GM19468 (cell line): ENCODE measurements at regions not wholly inside any gene's neighbourhood (a gene's known extent, or its start where the extent isn't known, plus 50 kb on each side); places are given as distances from the start of the nearest gene placed in this dataset.
"Not testable (repeated sequence)": the region's sequence is repeated elsewhere in the genome, so short reads cannot be mapped to it uniquely, and the experiment has no call there.

Source experiments
- ATAC-seq: cut with Tn5 transposase; IDR thresholded peaks from one replicate; pipeline ENCODE4 v1.9.1; 2021; ENCODE audit warnings: mild to moderate bottlenecking, moderate library complexity, moderate number of reproducible peaks; ENCODE audit not compliant: unreplicated experiment; ENCODE audit errors: extremely low read depth

DNA sequence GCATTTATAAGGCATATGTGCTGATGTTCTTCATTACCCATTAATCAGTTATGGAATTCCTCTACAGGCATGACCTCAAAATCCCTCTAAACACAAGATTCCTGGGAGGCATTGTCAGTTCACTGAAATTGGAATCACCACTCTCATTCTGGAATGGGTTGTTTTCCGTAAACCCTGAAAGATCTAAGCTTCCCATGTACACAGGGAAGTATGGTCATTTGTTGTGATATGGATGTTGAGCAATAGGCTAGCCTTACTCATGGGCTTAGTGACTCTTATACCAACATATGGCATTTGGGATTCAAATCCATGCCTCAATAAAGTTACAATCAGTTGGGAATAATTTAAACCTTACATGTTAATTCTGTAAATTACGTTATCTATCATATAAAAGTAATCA lies 258.0 kb downstream of the XPNPEP1 start:
- no peak for ATAC-seq

DNA sequence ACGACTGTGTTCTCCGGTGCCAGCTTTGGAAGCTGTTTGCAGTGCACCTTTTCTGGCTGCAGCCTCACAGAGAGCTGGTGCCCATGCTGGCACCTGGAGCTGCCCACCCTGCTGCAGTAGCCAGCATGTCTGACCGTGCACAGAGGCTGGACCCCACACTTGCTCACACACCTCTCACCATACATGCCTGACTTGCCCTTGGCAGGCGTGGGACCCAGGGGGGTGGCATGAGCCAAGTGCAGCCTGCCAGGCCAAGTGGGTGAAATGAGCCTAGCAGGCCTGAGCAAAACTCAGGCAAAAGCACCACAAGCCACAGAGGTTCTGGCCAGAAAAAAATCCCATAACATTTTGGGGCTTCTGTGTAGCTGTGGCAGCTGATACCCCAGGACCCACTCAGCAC lies 258.8 kb downstream of the XPNPEP1 start:
- ATAC-seq, result no peak

DNA sequence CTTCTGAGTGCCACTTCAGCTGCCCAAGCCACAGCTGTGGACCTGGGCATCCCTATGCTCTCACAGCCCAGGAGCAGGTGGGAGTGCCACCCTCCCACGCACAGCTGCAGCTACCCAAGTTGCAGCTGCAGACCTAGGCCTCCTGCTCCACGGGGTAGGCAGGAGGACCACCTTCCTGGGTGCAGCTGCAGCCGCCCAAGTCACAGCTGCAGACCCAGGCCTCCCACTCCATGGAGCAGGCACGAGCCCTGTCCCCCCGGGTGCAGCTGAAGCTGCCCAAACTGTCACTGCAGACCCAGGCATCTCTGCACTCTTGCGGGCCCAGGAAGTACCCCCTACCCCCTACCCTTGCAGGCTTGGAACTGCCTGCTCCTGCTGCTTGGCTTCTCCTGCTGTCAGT lies 260.2 kb downstream of the XPNPEP1 start:
- no peak for ATAC-seq

DNA sequence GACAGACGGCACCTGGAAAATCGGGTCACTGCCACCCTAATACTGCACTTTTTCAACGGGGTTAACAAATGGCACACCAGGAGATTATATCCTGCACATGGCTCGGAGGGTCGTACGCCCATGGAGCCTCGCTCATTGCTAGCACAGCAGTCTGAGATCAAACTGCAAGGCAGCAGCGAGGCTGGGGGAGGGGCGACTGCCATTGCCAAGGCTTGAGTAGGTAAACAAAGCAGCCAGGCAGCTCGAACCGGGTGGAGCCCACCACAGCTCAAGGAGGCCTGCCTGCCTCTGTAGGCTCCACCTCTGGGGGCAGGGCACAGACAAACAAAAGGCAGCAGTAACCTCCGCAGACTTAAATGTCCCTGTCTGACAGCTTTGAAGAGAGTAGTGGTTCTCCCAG lies 270.7 kb downstream of the XPNPEP1 start:
- not testable (repeated sequence) for ATAC-seq

DNA sequence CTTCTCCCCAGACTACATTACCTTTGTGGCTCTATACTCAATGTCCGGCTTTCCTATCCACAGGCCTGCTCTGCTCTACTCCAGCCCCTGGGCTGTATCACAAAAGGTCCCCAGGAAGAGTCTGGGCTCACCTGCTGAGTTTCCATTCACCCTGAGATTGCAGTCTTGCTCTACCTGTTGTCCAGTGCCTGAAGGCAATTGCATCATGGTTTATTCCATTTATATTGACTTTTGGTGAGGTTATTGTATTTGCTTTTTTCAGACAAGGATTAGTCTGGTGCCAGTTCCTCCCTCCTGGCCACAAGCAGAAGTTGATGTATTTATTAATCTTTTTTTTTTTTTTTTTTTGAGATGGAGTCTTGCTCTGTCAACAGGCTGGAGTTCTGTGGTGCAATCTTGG lies 273.1 kb downstream of the XPNPEP1 start:
- ATAC-seq, result no peak

DNA sequence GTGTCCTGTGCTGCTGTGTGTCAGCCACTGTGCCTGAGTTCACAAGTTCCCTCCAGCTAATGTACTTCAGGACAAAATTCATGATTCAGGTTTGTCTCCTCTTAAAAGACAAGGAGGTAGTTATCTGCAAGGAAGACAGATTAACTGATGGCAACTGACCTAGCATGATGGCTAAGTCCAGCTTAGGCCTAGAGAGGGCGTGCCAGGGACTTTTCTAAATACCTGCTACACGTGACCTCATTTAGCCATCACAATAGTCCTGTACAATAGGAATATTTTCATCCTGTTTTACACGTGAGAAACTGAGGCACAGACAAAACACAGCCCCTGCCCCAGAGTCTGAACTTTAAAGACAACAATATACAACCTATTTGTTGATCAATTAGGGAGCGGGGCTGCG lies 275.7 kb downstream of the XPNPEP1 start:
- ATAC-seq, result no peak

DNA sequence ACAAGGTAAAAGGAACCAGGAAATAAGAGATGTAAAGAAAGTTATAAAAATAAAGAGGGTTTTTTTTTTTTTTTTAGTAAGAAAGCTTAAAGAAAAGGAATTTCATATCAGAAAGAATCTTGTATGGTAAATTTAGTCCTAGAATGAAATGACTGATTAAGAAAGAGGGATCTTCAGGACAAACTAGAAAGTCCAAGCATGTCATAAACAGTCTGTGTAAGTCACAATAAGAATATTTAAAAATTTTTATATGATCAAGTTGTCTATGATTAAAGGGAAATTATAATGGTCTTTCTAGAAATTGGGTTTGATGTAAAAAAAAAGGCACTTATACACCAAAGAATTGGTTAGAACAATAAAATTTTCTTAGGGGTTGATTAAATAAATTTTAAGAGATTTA lies 289.5 kb downstream of the XPNPEP1 start:
- ATAC-seq, result no peak

DNA sequence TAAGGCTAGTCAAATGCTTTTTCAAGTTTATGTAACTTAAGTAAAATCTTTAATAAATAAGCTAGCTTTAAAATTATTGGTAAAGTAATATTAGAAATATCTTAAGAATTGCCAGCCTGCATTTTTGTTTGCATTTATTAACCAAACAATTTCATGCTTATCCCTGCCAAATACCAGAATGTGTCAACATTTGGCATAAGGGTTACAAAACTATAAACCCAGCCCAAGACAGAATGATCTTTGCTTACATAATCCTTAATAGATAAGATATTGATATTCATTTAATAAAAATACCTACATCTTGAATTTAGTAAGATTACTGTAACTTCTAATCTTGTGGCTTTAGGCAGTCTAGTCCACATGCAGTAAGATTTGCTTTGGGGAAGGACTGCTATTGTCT lies 290.3 kb downstream of the XPNPEP1 start:
- not testable (repeated sequence) for ATAC-seq

DNA sequence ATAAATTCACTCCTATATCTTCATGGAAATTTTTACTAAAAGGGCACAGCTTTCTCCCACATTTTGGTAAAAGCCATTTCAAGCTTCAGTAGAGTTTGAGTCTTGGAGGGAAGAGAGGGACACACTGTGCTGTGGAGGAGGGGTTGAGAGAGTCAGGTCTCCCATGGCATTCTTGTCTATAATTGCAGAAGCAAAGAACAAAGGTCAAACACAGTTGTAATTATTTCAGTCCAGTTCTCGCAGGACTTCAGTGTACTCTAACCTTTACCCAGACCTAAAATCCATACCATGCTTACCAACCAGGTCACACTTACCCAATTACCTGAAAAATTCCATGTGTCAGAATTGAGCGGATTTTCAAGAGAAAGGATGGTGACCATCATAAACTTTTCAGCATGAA lies 298.4 kb downstream of the XPNPEP1 start:
- no peak for ATAC-seq

DNA sequence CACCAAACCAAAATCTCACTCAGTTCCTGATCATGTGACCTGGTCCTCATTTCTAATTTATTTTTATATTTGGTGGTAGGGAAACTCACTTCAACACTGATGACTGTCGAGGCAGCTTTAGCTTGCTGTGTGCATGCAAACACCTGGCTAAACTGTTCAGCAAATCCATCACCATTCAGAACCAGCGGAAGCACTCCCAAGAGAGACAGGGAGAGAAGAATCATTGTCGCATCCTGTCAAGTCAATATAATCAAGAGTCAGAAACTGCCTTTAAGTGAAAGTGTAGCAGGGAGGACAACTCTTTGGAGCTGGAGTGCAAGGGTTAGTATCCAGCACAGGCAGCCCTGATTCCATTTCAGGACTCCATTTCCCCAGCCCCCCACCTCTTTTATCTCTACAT lies 300.7 kb downstream of the XPNPEP1 start:
- no peak for ATAC-seq

DNA sequence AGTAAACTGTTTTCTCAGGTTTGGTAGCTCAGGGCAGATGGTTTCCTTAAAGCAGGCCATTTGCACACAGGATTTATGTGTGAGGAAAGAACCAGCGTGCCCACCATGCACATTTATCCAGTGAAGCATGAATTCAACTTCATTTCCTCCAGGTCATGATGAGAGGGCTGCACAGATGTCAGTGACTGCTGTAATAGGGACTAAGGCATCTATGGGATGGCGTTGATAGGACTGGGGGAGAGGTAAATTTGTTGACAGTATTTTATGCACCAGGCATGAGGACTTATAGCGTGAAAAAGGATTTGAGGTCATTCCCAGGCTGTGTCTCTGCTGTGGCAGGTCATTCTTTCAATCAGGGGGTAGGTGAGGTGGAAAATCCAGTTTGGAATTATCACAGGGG lies 302.9 kb downstream of the XPNPEP1 start:
- no peak for ATAC-seq

DNA sequence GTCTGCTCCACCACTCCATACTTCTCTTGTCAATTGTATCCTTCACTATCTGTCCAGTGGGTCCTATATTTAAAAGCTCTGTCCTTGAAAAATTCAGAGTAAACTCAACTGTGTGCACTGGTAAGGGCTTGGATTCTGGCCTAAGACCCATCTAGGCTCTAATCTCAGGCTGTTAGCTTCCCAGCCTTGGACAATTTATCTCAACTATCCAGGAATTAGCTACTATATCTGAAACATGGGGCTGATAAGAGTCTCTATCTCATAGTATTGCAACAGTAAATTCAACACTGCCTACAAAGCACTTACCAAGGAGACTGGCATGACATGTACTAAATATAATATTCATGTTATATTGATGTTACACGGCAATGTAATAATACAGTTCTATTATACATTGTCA lies 303.4 kb downstream of the XPNPEP1 start:
- ATAC-seq, result no peak

DNA sequence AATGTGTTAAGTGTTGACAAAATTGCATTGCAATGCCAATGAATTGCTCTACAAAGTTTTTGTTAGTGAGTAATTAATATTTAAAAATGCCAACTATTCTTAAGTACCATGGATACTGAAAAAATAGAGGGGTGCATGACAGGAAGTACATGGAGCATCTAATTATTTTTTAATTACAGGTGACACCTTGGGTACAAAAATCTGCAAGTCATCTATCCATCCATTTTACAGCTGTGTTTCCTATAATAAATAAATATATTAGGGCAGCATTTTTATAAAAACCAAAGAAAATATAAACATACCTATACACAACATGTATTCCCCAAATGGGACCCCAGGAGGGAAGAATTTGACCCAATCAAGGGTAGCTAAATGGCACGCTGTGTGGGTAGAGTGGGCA lies 304.6 kb downstream of the XPNPEP1 start:
- no peak for ATAC-seq

DNA sequence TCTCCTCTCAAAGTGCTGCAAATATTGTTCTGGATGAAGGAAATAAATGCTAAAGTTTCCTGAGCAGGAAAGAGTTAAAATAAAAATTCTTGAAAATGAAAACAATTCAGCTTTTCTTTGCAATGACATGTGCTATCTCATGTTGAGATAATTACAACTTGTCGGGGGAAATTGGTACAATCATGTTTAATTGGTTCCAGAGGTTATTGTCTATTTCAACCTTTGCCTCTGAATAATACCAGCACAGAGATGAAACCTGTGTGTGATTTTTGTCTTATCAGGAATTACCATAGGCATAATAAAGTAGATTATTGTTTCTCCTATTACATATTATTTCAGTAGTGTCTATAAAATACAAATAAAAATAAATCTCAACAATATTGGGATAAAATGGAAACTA lies 305.0 kb downstream of the XPNPEP1 start:
- no peak for ATAC-seq

DNA sequence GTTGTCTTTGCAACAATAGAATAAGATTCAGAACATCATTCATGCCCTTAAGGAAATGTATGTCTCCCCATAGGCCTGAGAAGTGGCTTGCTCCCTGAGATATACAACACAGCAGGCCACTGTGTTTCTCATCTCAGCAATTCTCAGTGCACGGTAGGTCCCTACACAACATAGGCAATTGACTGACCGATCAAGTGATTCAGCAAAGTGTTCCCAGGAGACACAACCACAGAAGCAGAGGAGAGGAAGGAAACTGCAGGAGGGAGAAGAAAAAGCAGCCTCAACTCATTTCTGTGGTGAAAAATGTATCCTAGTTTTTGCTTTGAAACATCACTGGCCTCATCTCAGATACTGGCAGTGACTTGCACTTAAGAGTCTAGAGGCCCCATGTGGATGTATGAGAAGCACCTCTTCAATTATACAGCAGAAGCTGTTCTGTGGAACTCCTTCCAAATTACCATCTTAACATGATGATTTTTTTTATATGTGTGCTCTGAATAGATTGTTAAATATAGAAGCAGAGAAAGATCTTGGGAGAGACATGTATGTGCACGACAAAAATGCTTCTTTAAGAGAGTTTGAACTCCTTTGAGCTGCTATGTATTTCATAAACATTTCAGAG lies 306.8 kb downstream of the XPNPEP1 start:
- ATAC-seq, result no peak

DNA sequence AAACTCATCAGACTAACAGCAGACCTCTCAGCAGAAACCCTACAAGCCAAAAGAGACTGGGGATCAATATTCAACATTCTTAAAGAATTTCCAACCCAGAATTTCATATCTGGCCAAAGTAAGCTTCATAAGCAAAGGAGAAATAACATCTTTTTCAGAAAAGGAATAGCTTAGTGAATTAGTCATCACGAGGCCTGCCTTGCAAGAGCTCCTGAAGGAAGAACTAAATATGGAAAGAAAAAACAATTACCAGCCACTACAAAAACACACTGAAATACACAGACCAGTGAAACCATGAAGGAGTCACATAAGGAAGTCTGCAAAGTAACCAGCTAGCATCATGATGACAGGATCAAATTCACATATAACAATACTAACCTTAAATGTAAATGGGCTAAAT lies 328.0 kb downstream of the XPNPEP1 start:
- ATAC-seq, result not testable (repeated sequence)

DNA sequence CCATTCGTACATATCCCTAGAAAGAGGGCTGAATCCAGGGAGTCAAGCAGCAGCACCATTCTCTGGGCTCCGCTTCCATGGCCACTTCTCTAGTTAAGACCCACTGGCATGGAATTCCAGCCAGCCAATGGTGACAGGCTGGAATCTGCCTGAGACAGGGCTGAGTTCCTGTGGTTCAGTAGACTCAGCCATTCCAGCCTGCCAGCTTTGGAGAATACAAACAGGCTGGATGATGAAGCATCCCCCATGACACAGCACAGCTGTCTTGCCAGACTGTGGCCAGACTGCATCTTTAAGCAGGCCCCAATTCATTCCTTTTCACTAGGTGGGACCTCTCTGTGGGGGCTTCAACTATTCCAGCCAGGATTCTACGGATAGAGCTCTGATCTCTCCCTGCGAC lies 329.6 kb downstream of the XPNPEP1 start:
- no peak for ATAC-seq

DNA sequence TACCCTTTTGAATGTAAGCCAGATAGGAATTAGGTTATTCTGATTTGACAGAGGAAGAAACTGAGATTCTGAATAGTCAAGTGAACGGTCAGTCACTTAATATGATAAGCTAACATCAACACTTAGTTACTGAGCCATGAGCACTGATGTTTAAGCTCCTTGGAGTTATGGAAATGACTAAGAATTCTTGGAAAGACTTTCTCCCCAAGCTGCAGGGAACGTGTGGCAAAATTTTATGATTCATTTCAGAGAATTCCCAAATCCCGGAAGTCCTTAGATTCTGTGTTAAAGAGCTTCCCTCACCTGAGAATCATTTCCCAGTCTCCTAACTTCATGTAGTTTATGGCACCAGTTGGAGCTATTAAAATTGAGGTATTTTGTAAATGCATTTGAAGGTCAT lies 330.9 kb downstream of the XPNPEP1 start:
- no peak for ATAC-seq

DNA sequence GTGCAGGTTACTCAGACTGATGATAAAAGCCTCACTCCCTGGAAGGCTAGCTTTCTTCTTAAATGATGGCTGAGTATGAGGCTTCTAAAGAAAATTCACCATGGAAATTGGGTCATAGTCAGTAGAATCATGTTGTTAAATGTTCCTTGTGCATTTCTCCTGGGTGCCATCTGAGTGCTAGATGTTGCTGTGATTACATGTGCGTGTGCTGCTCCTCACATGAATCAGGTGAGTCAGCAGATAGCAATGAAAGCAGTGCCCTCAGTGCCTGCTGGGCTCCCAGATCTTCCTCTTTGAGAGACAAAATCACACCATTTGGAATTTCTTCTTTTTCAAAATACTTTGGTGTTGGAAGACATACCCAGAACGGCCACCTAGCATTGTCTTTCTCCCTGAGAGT lies 331.7 kb downstream of the XPNPEP1 start:
- ATAC-seq, result no peak

DNA sequence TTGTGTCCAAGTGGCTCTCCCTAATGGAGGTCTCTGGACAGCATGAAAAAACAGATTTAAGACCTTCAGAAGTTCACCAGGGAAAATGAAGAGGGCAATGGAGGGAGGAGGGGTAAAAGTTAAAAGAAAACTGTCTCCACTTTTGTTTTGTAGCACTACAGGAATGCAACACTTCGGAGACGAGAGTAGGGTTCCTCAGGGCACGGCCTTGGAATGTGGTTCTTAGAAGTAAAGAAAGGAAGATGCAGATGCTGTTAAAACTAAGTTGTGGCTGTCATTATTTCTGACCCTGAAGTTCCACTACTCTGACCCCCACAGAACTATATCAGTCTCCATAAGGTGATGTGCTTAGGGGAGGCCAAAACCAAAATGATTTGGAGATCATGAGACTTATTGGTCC lies 335.1 kb downstream of the XPNPEP1 start:
- no peak for ATAC-seq

DNA sequence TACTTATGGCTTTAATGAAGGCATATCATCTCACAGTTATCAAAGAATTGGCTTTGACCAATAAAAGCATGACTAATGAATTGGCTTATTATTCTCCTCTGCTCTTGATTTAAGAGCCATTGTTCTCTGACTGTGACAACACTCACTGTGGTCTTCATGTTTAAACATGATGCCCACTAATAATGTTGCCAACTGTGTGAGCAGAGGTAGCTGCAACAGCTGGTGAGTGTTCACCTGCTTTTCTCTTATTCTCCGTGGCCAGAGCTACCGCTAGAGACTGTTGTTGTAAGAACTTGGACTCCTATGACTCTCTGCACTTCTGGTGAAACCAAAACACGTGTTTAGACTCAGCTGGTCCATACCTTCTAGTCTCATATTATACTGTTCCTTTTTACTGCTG lies 335.9 kb downstream of the XPNPEP1 start:
- ATAC-seq, result no peak

DNA sequence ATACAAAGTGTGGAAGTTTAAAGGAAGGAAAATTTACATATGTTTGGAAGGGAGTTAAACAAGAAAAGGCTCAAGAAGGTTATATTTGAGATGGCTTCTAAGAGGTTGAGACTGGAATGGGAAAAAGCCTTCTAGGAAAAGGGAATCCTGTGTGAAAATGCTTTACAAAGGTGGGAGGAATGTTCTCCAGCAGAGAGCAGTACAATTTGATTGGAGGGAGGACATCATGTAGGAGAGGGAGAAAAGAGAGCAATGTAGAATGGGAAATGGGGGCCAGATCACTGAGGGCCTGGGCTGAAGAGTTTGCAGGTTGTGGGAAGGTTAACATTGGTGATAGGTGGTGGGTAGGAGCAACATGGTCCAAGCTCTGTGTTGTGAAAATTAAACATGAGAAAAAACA lies 366.9 kb downstream of the XPNPEP1 start:
- no peak for ATAC-seq

DNA sequence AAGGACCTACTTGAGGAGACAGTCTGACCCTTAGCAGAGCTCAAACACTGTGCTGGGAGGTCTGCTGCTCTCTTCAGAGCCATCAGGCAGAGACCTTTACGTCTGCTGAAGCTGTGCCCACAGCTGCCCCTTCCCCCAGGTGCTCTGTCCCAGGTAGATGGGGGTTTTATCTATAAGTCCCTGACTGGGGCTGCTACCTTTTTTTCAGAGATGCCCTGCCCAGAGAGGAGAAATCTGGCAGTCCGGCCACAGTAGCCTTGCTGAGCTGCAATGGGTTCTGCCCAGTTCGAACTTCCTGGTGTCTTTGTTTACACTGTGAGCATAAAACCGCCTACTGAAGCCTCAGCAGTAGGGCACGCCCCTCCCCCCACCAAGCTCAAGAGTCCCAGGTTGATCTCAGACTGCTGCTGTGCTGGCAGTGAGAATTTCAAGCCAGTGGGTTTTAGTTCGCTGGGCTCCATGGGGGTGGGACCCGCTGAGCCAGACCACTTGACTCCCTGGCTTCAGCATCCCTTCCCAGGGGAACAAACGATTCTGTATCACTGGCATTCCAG lies 381.2 kb downstream of the XPNPEP1 start:
- ATAC-seq, result not testable (repeated sequence)
